ENCODE measurements at regions not wholly inside any gene's neighbourhood (a gene's known extent, or its start where the extent isn't known, plus 50 kb on each side); places are given as distances from the start of the nearest gene placed in this dataset.

DNA sequence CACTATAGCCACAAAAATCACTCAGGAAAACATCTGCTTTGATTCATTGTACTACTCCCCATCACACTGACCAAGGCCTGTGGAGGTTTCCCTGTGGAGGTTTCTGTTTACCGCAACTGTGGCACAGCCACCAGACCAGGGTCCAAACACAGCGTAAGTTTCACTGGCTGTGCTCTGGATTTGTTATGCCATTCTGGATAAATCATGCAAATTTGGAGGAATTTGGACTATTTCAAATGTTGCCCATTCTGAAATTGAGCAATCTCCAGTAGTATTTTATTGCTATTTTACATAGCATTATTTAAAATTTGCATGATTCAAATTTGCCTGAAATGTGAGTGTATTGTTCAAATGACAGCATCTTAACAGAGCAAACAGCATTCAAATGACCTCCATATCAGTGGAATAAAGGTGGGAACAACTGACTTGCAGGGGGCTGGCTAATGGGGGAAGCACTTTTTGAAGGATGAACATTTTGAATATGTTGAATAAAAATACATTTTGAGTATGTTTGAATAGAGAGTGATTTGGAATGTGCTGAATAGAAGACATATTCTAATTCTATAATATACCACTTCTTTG, 66.1 kb upstream of the ACSL1 start:
- H3K27ac Mint-ChIP-seq (ENCODE audit: unreplicated experiment): no peak overlapping the region
- intact Hi-C loops (cut with micrococcal nuclease; ENCODE audit: unreplicated experiment): no loop called here
- BruUV-seq (replicated peaks): no TSS peak
- Histone ChIP-seq H3K4me3 (ENCODE audit: low read depth, low read length) (no peak overlapping the region), H3K27me3 (replicated peaks; ENCODE audit: control insufficient read depth, insufficient read depth, low read length) (no peaks in the 10 kb centered on the region), H3K36me3 (ENCODE audit: control insufficient read depth, insufficient read depth, low read length) (no peaks in the 10 kb centered on the region), H3K4me1 (no peaks in the 10 kb centered on the region), H3K9me3 (no peaks in the 10 kb centered on the region)
- TF ChIP-seq CTCF (IDR thresholded peaks at IDR 0.05; ENCODE audit: insufficient read depth in 1 of 2, low read depth in 1 of 2, low read length in 1 of 2, severe bottlenecking in 1 of 2, unreplicated experiment in 1 of 2): no peak
- H3K4me1 Mint-ChIP-seq (ENCODE audit: low read depth, unreplicated experiment): peaks cover 6% of the 10 kb centered on the region
- no peaks in the 10 kb centered on the region for H3K36me3 Mint-ChIP-seq (ENCODE audit: insufficient read depth, unreplicated experiment)
- H3K4me3 Mint-ChIP-seq (ENCODE audit: unreplicated experiment): no peak overlapping the region
- no peak for DNase-seq
- no peaks in the 10 kb centered on the region for H3K9me3 Mint-ChIP-seq (ENCODE audit: unreplicated experiment)
- ChIA-PET POLR2A (no interaction called here), CTCF (interaction anchor here (0.6 kb wide), 1 partner anchor 59 kb away, joined by 3 read pairs; no protein-coding TSS in a partner anchor)
- H3K27me3 Mint-ChIP-seq (ENCODE audit: insufficient read depth, unreplicated experiment): no peaks in the 10 kb centered on the region

DNA sequence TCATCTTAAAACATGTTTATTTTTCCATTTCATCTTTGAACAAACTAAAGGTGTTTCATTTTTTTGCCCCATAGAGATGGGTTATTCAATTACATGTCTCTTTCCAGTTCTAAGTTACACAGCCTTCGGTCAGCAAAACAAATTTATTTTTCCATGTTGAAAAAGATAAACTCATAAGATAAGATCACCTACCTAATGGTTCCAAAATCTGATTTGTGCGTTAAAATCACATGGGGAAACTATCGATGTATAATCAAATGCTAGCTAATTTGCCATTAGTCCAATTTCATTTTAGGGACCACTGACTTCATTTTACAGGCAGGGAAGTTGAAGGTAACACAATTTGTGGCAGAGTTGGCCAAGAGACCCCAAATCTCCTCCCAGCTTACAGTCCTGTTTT, 67.2 kb upstream of the ACSL1 start:
- H3K27me3 Mint-ChIP-seq (ENCODE audit: insufficient read depth, unreplicated experiment): no peaks in the 10 kb centered on the region
- Histone ChIP-seq H3K27me3 (replicated peaks; ENCODE audit: control insufficient read depth, insufficient read depth, low read length) (no peaks in the 10 kb centered on the region), H3K4me3 (ENCODE audit: low read depth, low read length) (no peak overlapping the region), H3K9me3 (no peaks in the 10 kb centered on the region), H3K4me1 (no peaks in the 10 kb centered on the region), H3K36me3 (ENCODE audit: control insufficient read depth, insufficient read depth, low read length) (no peaks in the 10 kb centered on the region)
- BruUV-seq (replicated peaks): no TSS peak
- no peak for DNase-seq
- H3K4me1 Mint-ChIP-seq (ENCODE audit: low read depth, unreplicated experiment): peaks cover 2% of the 10 kb centered on the region
- no peak overlapping the region for H3K4me3 Mint-ChIP-seq (ENCODE audit: unreplicated experiment)
- no peaks in the 10 kb centered on the region for H3K9me3 Mint-ChIP-seq (ENCODE audit: unreplicated experiment)
- CTCF ChIA-PET: no interaction called here
- POLR2A ChIA-PET: no interaction called here
- intact Hi-C loops (cut with micrococcal nuclease; ENCODE audit: unreplicated experiment): no loop called here
- no peaks in the 10 kb centered on the region for H3K36me3 Mint-ChIP-seq (ENCODE audit: insufficient read depth, unreplicated experiment)
- no peak for TF ChIP-seq CTCF (IDR thresholded peaks at IDR 0.05; ENCODE audit: insufficient read depth in 1 of 2, low read depth in 1 of 2, low read length in 1 of 2, severe bottlenecking in 1 of 2, unreplicated experiment in 1 of 2)
- H3K27ac Mint-ChIP-seq (ENCODE audit: unreplicated experiment): no peak overlapping the region

GRCh38 chr4:184893801-184894571, 68.2 kb upstream of the ACSL1 start:
- no peaks in the 10 kb centered on the region for H3K36me3 ChIP-seq (ENCODE audit: control insufficient read depth, insufficient read depth, low read length)
- no peaks in the 10 kb centered on the region for H3K4me1 ChIP-seq
- no peaks in the 10 kb centered on the region for H3K36me3 Mint-ChIP-seq (ENCODE audit: insufficient read depth, unreplicated experiment)
- H3K4me3 ChIP-seq (ENCODE audit: low read depth, low read length): no peak overlapping the region
- ChIA-PET CTCF (interaction anchor here (0.6 kb wide), 1 partner anchor 126 kb away, joined by 3 read pairs; no protein-coding TSS in a partner anchor), POLR2A (no interaction called here)
- peaks cover 4% of the 10 kb centered on the region for H3K4me1 Mint-ChIP-seq (ENCODE audit: low read depth, unreplicated experiment)
- intact Hi-C loops (cut with micrococcal nuclease; ENCODE audit: unreplicated experiment): no loop called here
- no peak for DNase-seq
- TF ChIP-seq CTCF (IDR thresholded peaks at IDR 0.05; ENCODE audit: insufficient read depth in 1 of 2, low read depth in 1 of 2, low read length in 1 of 2, severe bottlenecking in 1 of 2, unreplicated experiment in 1 of 2): no peak
- H3K9me3 ChIP-seq: no peaks in the 10 kb centered on the region
- no peaks in the 10 kb centered on the region for H3K27me3 Mint-ChIP-seq (ENCODE audit: insufficient read depth, unreplicated experiment)
- no peaks in the 10 kb centered on the region for H3K9me3 Mint-ChIP-seq (ENCODE audit: unreplicated experiment)
- H3K27me3 ChIP-seq (replicated peaks; ENCODE audit: control insufficient read depth, insufficient read depth, low read length): no peaks in the 10 kb centered on the region
- BruUV-seq (replicated peaks): no TSS peak
- H3K4me3 Mint-ChIP-seq (ENCODE audit: unreplicated experiment): no peak overlapping the region
- no peak overlapping the region for H3K27ac Mint-ChIP-seq (ENCODE audit: unreplicated experiment)

Data from Caco-2 (cell line).